ENCODE measurements at regions not wholly inside any gene's neighbourhood (a gene's known extent, or its start where the extent isn't known, plus 50 kb on each side); places are given as distances from the start of the nearest gene placed in this dataset.

DNA sequence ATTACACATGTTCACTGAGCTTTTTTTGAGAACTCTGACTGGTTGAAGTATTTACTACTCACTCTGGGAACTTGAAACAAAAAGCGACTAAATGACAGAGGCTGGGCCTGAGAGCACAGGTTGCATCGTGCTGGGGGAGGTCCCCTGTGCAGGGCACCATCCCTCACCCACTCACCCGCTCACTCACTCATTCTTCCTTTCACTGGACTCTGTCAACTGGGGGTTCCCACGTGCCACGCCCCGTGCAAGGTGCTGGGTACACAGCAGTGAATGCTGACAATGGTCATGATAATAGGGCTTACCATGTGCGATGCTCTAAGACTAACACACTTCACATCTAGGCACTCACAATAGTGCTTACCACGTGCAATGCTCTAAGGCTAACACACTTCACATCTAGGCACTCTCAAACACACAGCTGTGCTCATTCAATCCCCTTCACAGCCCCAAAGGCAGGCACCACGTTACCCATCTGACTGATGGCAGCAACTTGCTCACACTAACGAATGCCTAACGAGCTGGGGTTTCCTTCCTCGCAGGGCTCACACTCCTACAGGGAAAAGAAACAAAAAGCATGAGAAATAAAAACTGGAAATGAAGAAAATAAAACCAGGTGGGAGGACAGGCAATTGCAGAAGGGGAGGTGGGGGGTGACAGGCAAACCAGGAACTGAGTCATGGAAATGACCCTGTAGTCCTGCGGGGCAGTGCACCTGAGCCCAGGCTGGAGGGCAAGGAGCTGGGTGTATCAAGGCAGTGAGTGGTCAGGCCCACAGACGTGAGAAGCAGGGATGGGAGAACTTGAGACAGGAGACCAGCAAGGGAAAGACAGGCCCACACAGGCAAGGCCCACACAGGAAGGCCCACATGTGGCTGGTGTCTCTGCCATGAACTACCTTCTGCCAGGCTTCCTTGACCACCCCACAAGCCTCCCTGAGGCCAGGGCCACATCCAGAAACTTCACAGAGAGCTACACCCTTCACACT is 147.0 kb upstream of the FAM20C start:
- TF ChIP-seq POLR2A (IDR thresholded peaks at IDR 0.05; ENCODE audit: low read length) = no peak
- TF ChIP-seq GATA1 (IDR thresholded peaks at IDR 0.05; ENCODE audit: low read depth, low read length) = no peak
